ENCODE measurements at regions not wholly inside any gene's neighbourhood (a gene's known extent, or its start where the extent isn't known, plus 50 kb on each side); places are given as distances from the start of the nearest gene placed in this dataset.

- no peak for DNase-seq (ENCODE audit: low spot score)
Observed at GRCh38 chr16:87054856-87055255, 262.3 kb downstream of the C16orf95 start.

DNA sequence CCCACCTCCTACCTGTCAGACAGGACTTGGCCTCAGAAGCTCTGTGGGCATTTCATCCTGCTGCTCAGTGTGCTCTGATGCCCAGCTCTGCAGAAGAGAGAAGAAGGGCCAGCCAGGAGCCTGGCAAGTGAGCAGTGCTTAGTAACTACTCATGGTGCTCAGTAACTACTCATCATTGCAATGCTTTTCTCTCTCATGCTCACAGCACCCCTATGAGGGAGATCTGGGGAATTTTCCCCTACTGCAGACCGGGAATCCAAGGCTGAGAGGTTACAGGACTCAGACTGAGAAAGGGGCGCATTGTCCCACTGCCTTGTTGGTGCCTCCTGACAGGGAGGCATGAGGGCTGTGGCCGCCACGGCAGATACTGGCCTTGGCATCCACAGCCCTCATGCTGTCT is 261.1 kb downstream of the C16orf95 start:
- no peak for DNase-seq (ENCODE audit: low spot score)

DNA sequence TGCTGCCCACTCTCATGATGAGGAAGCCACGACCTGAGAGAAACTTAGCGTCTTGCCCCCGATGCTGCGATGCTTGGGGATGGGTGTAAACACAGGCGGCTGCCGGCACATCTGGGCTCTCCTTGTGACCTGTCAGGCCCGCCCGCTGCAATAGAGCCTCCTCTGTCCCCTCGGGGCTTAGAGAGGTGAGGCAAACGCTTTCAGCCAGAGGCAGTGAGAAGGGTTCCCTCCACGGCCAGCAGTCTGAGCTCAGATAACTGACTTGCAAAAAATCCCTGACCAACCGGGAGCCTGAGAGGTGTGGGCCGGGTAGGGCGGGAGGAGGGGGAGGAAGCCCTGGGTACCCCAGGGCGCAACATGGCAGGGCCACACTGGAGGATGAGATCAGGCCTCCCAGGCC is 260.6 kb downstream of the C16orf95 start:
- DNase-seq (ENCODE audit: low spot score): no peak

GRCh38 chr16:87057211-87057881 is 259.8 kb downstream of the C16orf95 start:
- no peak for DNase-seq (ENCODE audit: low spot score)

GRCh38 chr16:87057951-87058560 is 259.1 kb downstream of the C16orf95 start:
- no peak for DNase-seq (ENCODE audit: low spot score)

- DNase-seq (ENCODE audit: low spot score): no peak
Observed at GRCh38 chr16:87058728-87059250, 258.4 kb downstream of the C16orf95 start.

GRCh38 chr16:87060034-87060986 is 256.9 kb downstream of the C16orf95 start:
- no peak for DNase-seq (ENCODE audit: low spot score)

DNA sequence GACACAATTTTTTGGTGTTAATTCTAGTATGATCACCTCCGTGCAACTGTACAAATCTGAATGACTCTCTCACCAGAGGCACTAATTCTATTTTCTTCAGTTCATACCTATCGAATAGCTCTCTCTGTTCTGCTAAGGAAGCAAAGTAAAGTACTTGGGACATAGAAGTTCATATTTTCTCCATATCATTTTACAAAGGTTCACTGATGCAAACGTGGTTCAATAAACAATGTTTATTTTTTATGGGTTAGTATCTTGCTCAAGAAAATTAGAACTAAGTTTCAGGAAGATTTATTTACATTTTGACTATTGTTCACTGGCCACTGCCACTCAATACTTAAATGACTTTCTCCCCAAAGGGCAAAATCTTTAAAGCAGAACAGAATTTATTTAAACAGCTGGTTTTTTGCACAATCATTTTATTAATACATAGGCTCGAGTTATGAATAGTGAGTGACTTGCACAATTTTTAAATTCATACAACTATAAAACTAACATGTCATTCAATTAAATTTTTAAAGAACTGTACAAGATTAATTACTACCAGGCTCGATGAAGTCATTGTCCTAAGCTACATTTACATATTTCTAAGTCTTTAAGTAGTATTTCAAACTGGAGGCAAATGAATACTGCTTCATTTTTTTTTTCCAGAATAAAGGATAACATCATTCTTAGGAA is 255.8 kb downstream of the C16orf95 start:
- no peak for DNase-seq (ENCODE audit: low spot score)

DNA sequence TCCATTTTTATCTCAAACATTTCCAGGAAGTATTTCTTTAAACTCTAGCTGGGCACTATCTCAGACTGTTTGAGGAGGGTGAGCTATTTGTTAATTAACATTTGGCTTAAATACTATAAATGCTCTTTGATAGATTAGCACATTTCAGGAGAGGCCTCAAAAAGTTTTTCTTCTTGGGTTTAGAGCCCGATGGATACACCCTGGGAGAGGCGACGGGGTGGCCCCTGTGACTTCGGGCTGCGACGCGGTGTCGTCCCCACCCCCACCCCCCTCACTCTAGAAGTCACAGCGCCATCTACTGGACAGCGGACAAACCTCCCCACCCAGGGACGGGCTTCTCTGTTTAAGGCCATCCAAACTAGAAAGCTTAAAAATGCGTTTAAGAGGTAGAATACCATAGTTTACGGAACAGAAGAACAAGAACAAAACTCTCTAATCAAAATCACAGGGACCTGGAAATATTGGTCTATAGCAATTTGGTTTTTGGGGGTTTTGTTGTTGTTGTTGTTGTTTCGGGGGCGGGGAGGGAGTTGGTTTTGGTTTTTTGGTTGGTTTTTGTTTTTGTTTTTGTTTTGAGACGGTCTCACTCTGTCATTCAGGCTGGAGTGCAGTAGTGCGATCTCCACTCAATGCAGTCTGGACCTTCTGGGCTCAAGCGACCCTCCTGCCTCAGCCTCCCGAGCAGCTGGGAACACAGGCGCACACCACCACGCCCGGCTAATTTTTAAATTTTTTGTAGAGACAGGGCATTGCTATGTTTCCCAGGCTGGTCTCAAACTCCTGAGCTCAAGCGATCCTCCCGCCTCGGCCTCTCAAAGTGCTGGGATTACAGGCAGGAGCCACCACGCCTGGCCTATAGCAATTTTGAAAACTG is 254.4 kb downstream of the C16orf95 start:
- peak; percentile 36 for DNase-seq (ENCODE audit: low spot score)

GRCh38 chr16:87063543-87063942 is 253.6 kb downstream of the C16orf95 start:
- no peak for DNase-seq (ENCODE audit: low spot score)

- DNase-seq (ENCODE audit: low spot score): no peak
Observed at GRCh38 chr16:87064731-87065445, 252.3 kb downstream of the C16orf95 start.

- no peak for DNase-seq (ENCODE audit: low spot score)
Observed at GRCh38 chr16:87065446-87066132, 251.6 kb downstream of the C16orf95 start.

DNA sequence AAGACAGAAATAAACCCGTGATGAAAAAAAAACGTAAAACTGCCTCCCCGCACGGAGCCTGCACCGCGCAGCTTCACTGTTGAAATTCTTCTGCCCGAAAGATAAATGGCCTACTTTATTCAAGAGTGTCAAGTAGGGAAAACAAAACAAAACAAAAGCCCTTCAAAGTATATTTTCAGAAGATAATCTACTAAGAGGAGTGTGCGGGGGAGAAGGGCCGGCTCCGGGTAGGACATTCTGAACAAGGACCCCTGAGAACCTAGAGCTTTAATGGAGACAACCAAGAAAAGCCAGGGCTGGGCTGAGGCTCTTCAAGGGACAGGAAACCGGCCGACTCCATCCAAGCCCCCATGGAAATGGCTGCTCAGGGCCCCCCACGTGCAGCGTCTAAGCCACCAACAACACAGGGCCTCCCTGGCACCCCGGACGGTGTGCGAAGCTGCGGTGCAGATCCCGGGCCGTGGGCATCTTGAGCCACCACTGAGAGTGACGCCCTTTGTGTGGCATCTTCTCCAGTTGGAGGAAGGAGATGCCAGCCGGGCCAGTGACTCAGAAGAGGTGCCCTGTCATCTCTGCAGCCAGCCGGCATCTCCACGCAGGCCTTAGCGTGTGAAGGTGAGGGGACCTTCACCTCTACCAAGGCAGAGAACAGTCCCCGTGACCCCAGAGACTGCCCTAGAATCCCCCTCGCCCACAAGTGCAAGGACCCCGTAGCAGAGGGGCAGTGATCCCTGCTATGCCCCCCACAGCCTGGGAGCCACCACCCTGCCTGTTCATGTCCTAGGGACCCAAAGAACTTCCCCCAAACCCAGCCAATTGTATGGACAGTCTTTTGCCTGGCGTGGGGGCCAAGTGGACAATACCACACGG is 250.8 kb downstream of the C16orf95 start:
- no peak for DNase-seq (ENCODE audit: low spot score)

DNA sequence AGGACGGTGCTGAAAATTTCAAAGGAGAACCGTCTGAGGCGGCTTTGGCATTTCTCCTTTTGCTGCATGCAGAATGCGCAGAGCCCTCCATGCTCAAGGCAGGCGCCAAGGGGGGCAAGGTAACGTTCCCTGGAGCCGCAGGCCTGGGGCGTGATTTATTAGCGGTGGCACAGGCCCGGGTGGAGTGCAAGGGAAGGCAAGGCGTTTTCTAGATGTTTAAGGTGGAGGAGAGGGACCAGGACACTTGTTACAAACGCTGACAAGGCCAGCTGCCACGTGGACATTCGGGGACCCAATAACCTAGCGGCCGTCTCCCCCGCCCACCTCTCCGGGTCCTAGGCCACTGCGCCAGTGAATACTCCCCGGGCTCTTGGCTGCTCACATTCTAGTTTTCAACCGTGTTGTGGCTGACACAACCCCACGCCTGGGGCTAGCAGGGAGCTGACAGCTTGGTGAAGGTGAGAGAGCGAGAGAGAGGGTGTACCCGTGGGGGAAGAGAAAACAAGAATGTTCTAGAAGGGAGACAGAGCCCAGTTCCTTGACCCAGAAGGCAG is 250.1 kb downstream of the C16orf95 start:
- no peak for DNase-seq (ENCODE audit: low spot score)

DNA sequence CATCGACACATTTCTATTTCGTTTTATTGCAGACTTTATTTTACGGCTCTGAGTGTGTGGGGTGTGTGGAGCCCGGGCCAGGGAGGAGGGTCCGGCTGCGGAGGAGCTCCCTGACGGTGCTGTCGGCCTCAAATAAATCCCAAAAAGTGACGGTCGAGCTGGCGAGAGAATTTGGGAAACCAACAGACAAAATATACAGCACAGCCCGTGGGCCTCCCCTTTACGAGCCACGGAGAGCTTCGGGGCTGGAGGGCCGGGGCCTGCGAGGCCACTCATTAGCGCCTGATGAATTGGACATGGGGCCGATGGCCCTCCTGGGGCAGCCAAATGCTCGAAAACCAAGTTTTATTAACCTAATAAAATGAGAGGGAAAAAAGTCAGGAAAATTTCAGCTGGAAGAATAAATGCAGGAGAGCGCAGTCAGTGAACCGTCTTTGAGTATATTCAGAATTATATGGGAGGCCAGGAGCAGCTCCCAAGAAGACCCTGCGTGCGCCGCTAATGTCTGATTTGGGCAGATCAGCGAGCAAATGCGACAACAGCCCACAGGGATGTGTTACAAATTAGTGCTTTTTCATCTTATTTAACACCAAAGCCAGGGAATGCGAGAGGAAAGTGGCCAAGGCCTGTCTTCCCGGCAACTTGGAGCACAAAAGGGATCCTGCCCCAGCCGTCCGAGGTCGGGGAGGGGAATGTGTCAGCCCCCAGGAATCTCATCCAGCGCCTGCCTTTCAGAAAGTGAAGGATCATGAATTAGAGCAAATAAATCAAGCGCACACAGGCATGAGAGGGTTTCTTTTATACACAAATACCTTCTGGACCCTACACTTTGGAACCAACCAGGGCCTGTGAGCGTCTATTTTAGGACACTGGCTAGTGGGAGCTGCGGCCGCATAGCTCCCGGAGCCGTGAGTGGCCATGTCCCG is 249.1 kb downstream of the C16orf95 start:
- DNase-seq (ENCODE audit: low spot score): no peak

GRCh38 chr16:87068762-87069150 is 248.4 kb downstream of the C16orf95 start:
- no peak for DNase-seq (ENCODE audit: low spot score)

- no peak for DNase-seq (ENCODE audit: low spot score)
Observed at GRCh38 chr16:87070657-87071056, 246.5 kb downstream of the C16orf95 start.
